D721Med (cell line): ENCODE measurements at regions not wholly inside any gene's neighbourhood (a gene's known extent, or its start where the extent isn't known, plus 50 kb on each side); places are given as distances from the start of the nearest gene placed in this dataset.

Source experiments
- DNase-seq: peaks from one replicate; pipeline ENCODE4 v3.0.0; 2011; ENCODE audit warnings: low spot score; ENCODE audit not compliant: insufficient read length
- FAIRE-seq: peaks from 2 replicates; lab custom pipeline; 2011; peaks lifted over from hg19 to GRCh38; lab: Jason Lieb, UNC
- CTCF ChIP-seq: IDR thresholded peaks from 2 replicates; pipeline ENCODE4 v1.5.1; 2012; ENCODE audit warnings: mild to moderate bottlenecking, control low read depth; ENCODE audit not compliant: insufficient read depth; ENCODE audit errors: missing control alignments

- TF ChIP-seq CTCF = no peak
- DNase-seq (no peak), FAIRE-seq (no peak)
Measured at GRCh38 chr4:114236171-114236769, 256.8 kb upstream of the ARSJ start.

- TF ChIP-seq CTCF = no peak
- DNase-seq (no peak), FAIRE-seq (no peak)
Measured at GRCh38 chr4:114237997-114238396, 258.6 kb upstream of the ARSJ start.

GRCh38 chr4:114249561-114249960 is 270.1 kb upstream of the ARSJ start:
- TF ChIP-seq CTCF = no peak
- DNase-seq (no peak), FAIRE-seq (no peak)

- FAIRE-seq = no peak
- TF ChIP-seq CTCF = no peak
- no peak for DNase-seq
Measured at GRCh38 chr4:114249976-114250375, 270.5 kb upstream of the ARSJ start.

GRCh38 chr4:114250439-114250891 is 271.0 kb upstream of the ARSJ start:
- FAIRE-seq (no peak), DNase-seq (no peak)
- no peak for TF ChIP-seq CTCF

GRCh38 chr4:114251020-114251419 is 271.6 kb upstream of the ARSJ start:
- no peak for FAIRE-seq
- DNase-seq = no peak
- no peak for TF ChIP-seq CTCF

- DNase-seq (no peak), FAIRE-seq (no peak)
- no peak for TF ChIP-seq CTCF
Measured at GRCh38 chr4:114252499-114252898, 273.1 kb upstream of the ARSJ start.
